ENCODE measurements at regions not wholly inside any gene's neighbourhood (a gene's known extent, or its start where the extent isn't known, plus 50 kb on each side); places are given as distances from the start of the nearest gene placed in this dataset.

- 58 to 71% methylated on average over 12 of the region's 12 CpGs for WGBS, 2 donors
- Histone ChIP-seq H3K27ac (no peak overlapping the region), H3K4me3 (no peak overlapping the region), H3K27me3 (no peaks in the 10 kb centered on the region), H3K36me3 (no peaks in the 10 kb centered on the region), H3K9me3 (peaks cover 0 to 12% (median 0%) of the 10 kb centered on the region in 4 donors), H3K4me1 (no peaks in the 10 kb centered on the region)
- TF ChIP-seq POLR2A (IDR thresholded peaks at IDR 0.05) (no peak), CTCF (IDR thresholded peaks at IDR 0.05) (no peak)
- DNase-seq (ENCODE audit: low spot score in 2 of 2): no peak
Observed at GRCh38 chr6:168725802-168726201, 284.8 kb downstream of the SMOC2 start.

DNA sequence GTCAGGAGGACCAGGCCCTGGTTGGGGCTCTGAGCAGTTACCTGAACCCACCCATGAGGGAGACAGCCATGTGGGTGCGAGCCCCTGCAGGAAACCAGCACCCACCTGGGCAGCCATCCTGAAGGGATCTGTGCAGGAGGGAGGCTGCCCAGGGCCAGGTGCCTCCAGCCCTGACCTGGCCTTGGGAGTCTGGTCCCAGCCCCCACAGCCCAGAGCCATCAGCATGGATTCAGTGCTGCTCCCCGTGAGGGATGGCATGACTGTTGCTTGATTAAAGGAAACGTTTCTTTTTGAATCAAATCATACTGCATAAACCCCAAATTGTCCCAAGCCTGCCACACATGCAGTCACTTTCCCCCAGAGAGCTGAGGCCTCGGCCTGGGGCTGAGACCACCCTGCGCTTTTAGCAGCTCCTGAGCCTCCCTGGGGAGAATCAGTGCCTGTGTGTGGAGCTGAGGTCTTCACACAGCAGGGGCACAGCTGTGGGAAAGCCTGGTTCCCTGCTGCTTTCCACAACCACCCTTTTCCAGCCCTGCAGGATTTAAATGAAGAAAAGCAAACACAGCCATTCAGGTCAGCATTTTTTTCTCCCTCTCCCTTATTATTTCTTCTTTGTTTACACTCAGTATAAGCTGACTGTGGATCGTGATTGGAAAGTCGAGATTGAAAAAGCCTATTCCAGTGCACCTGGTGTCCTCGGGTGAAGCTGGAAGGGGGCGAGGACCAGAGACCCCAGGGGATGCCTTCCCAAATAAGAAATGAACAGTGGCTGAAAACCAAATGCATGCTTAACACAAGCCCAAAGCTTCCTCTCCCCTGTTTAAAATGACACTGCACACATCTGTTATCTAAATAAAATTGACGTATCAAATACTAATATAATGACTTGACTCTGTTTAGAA is 283.9 kb downstream of the SMOC2 start:
- no peak for DNase-seq (ENCODE audit: low spot score in 2 of 2)
- Histone ChIP-seq H3K36me3 (no peaks in the 10 kb centered on the region), H3K27me3 (no peaks in the 10 kb centered on the region), H3K9me3 (peaks cover 0 to 12% (median 0%) of the 10 kb centered on the region in 4 donors), H3K4me1 (no peaks in the 10 kb centered on the region), H3K4me3 (no peak overlapping the region), H3K27ac (no peak overlapping the region)
- no peak for TF ChIP-seq EP300 (IDR thresholded peaks at IDR 0.05)
- no peak for TF ChIP-seq CTCF (IDR thresholded peaks at IDR 0.05)
- no peak for TF ChIP-seq POLR2A (IDR thresholded peaks at IDR 0.05)
- 63 to 83% methylated on average over 9 to 10 of the region's 10 CpGs for WGBS, 2 donors

GRCh38 chr6:168724033-168724432 is 283.0 kb downstream of the SMOC2 start:
- H3K36me3 ChIP-seq: no peaks in the 10 kb centered on the region
- H3K4me3 ChIP-seq: no peak overlapping the region
- H3K27ac ChIP-seq: no peak overlapping the region
- TF ChIP-seq POLR2A (IDR thresholded peaks at IDR 0.05) (no peak), EP300 (IDR thresholded peaks at IDR 0.05) (no peak), CTCF (IDR thresholded peaks at IDR 0.05) (no peak)
- no peaks in the 10 kb centered on the region for H3K27me3 ChIP-seq
- H3K9me3 ChIP-seq: peaks cover 0 to 12% (median 0%) of the 10 kb centered on the region in 4 donors
- DNase-seq (ENCODE audit: low spot score in 2 of 2): no peak
- H3K4me1 ChIP-seq: no peaks in the 10 kb centered on the region
- WGBS, 2 donors: 71 to 100% methylated on average over 1 of the region's 1 CpG

DNA sequence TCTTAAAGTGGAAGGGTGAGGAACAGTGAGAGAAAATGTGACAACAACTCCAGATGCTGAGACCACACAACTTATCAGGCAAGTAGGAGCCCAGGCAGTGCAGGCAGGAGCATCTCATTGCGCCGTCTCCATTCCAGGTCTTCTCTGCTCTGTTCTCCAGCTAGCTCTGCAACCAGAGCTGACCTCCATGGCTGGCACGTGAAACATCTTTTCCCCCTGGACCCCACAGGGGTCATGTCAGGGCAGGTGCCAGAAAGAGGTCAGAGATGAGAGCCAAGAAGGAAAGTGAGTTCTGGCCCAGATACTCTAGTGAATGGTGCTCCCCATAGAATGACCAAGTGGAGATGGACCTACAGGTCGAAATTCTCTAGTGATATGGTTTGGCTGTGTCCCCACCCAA is 281.4 kb downstream of the SMOC2 start:
- Histone ChIP-seq H3K27ac (no peak overlapping the region), H3K4me1 (no peaks in the 10 kb centered on the region), H3K27me3 (no peaks in the 10 kb centered on the region), H3K9me3 (peaks cover 0 to 12% (median 0%) of the 10 kb centered on the region in 4 donors), H3K4me3 (no peak overlapping the region), H3K36me3 (no peaks in the 10 kb centered on the region)
- 81 to 83% methylated on average over 4 of the region's 4 CpGs for WGBS, 2 donors
- TF ChIP-seq POLR2A (IDR thresholded peaks at IDR 0.05) (no peak), CTCF (IDR thresholded peaks at IDR 0.05) (no peak), EP300 (IDR thresholded peaks at IDR 0.05) (no peak)
- no peak for DNase-seq (ENCODE audit: low spot score in 2 of 2)

GRCh38 chr6:168721571-168721970 is 280.6 kb downstream of the SMOC2 start:
- Histone ChIP-seq H3K36me3 (no peaks in the 10 kb centered on the region), H3K4me1 (no peaks in the 10 kb centered on the region), H3K27ac (no peak overlapping the region), H3K27me3 (no peaks in the 10 kb centered on the region), H3K4me3 (no peak overlapping the region), H3K9me3 (peaks cover 0 to 12% (median 0%) of the 10 kb centered on the region in 4 donors)
- no peak for DNase-seq (ENCODE audit: low spot score in 2 of 2)
- 61 to 62% methylated on average over 6 of the region's 6 CpGs for WGBS, 2 donors
- TF ChIP-seq CTCF (IDR thresholded peaks at IDR 0.05) (no peak), POLR2A (IDR thresholded peaks at IDR 0.05) (no peak), EP300 (IDR thresholded peaks at IDR 0.05) (no peak)

Data from tibial nerve (tissue), 4 donors.